G401 (cell line): ENCODE measurements at regions not wholly inside any gene's neighbourhood (a gene's known extent, or its start where the extent isn't known, plus 50 kb on each side); places are given as distances from the start of the nearest gene placed in this dataset.
"Not testable (repeated sequence)": the region's sequence is repeated elsewhere in the genome, so short reads cannot be mapped to it uniquely, and the experiment has no call there.

Source experiments
- DNase-seq: peaks from one replicate; pipeline ENCODE4 v3.0.0-alpha.2; 2015; ENCODE audit warnings: low spot score
- in situ Hi-C: cut with HindIII; loops from 2 replicates; pipeline ENCODE4 v1.10.0; 2016; ENCODE audit warnings: low sequenced_read_pairs, mixed read lengths

DNA sequence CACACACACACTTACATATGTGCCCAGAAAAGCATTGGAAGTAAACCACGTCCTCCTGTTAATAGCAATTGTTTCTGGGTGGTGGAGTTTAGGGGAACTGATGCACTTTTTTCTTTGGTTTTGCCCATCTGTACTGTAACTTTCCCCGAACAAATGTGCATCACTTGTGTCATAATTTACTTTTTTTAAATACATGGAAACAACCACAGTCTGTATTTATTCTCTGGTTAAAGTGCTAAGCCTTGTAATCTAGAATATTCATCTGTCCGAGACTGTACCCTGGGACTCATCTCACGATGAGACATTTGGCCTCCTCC, 61.5 kb upstream of the CD93 start:
- no peak for DNase-seq
- in situ Hi-C loops: no loop called here

DNA sequence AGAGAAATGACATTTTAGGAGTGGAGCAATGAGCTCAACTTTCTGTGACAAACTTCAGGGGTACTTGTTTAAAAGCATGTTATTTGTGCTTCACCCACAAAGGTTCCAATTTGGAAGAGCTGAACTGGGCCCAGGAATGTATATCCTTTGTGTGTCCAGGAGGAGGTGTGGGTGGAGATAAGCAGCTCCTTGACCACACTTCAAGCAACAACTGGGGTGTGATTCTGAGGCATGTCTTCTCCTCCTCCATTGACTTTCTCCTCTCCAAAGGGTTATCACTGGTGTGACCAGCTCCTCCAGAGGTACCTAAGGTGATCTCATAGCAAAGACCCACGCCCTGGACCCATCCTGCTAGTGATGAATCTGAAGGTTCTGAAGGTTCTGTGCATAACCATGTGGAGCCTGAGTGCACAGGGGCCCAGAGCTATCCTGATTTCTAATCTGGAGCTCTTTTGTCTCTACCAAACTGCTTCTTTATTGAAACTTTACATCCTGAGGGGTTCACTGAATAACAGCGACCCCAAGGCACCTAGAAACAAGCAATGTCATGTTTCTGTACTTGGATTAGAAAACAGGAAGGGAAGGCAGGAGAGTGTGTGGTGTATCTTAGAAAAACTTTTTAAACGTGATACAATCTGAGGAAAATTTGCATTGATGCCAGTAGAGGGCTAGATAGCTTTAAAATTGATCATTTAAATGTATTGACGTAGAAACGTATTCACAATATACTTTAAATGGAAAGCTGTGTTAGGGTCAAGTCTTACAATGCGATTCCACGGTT, 60.9 kb upstream of the CD93 start:
- in situ Hi-C loops: no loop called here
- no peak for DNase-seq

GRCh38 chr20:23146181-23146580, 60.1 kb upstream of the CD93 start:
- in situ Hi-C loops: no loop called here
- DNase-seq: no peak

DNA sequence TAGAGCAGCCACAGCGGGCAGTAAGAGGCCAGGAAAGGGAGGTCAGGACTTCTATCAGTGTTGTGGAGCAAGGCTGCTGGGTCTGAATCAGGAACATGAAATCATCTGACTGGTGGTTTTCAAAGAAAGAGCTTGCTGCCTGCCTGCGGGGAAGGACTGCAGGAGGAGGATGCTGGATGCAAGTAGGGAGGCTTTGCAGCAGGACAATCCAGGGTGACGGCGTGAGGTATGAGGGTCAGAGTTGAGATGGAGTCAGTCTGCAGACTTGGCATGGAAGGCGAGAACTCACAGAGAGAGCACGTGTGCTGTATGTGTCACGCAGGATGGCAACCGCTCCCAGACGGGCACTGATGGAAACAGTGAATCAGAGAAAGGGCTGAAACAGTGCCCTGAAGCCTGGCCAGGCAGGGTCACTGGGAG, 59.2 kb upstream of the CD93 start:
- no peak for DNase-seq
- in situ Hi-C loops: no loop called here

DNA sequence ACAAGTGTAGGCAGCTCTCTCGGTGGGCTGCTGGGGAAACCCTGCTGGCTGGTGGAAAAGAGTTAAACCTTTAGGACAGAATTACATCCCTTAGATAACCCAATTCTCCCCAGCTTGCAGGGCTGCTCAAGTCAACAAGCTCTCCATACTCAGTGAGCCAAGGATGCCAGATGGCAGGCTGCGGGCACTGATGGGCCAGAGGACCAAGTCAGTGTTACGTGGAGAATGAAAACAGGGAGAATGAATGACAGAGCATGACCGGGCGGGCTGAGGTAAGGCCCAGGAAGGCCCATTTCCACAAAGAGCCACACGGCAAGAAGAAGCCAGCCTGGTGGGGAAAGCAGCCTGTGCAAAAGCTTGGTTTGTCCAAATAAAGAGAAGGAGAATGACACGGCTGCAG, 58.7 kb upstream of the CD93 start:
- in situ Hi-C loops: no loop called here
- peak; percentile 96 for DNase-seq

DNA sequence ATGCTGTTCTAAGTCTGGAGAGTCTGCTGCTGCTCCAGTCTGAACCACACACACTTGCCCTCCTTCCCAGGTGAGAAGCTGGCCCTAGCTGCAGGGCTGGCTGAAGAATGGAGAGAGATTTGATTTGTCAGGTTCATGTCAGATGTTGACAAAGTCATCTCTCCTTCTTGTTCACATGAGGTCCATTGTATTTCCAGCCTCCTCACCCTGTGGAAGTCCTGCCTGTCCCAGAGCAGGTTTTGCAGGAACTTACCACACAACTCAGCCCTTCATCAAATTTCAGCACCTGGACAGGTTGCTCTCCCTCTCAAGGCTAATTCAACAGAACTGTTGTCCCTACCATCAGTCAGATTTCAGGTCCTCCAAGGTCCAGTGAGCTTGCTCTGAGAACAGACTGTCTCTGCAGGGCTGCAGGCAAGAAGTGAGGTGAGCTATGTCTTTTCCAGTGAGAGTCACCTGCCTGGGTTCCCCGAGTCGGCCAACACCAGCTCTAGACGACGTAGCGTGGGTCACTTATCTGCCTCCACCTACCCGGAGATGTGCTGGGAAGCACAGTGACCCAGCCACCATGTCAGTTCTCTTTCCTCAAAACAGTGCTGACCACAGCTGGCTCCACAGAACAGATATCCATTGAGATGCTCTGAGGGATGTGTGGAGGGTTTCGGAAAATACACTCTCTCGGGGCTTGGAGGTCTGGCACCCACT, 58.0 kb upstream of the CD93 start:
- in situ Hi-C loops: no loop called here

GRCh38 chr20:23143098-23143497, 57.0 kb upstream of the CD93 start:
- no peak for DNase-seq
- in situ Hi-C loops: no loop called here

More for the DNA sequence above, 58.0 kb upstream of the CD93 start:
- DNase-seq: peak; percentile 50

GRCh38 chr20:23142162-23143050, 56.3 kb upstream of the CD93 start:
- DNase-seq: no peak
- in situ Hi-C loops: no loop called here

GRCh38 chr20:23141450-23142161, 55.5 kb upstream of the CD93 start:
- DNase-seq: no peak
- in situ Hi-C loops: no loop called here

- DNase-seq: no peak
- in situ Hi-C loops: no loop called here
These were observed 54.9 kb upstream of the CD93 start for GRCh38 chr20:23140991-23141390.

DNA sequence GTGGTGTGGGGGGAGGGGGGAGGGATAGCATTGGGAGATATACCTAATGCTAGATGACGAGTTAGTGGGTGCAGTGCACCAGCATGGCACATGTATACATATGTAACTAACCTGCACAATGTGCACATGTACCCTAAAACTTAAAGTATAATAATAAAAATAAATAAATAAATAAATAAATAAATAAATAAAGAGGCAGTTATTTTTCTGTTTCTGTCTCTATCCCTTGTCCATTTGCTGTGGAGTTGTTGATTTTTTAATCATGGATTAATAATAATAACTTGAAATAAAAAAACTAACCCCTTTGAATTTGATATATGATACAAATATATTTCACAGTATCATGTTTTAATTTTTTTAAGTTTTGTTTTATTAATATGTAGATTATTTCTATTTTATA, 53.9 kb upstream of the CD93 start:
- in situ Hi-C loops, DNase-seq: not testable (repeated sequence)

DNA sequence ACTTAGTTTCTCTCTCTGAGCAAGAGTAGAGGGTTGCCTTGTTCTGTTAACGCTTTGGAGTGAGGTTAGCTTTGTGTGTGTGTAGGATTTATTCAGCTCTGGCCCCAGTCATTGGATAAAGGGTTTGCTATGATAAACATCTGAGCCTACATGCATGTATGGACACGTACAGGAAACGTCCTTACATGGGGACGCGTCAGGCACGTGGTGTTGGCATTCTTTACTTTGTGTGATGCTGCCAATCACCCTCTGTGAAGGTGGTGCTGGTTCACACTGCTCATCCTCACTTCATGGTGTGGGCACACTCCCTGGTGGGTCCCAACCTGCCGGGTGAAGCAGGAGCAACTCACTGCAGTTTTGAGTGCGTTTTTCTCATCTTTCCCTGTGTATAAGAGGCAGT, 53.4 kb upstream of the CD93 start:
- no peak for DNase-seq
- in situ Hi-C loops: no loop called here

- DNase-seq: no peak
- in situ Hi-C loops: no loop called here
These were observed 52.6 kb upstream of the CD93 start for GRCh38 chr20:23138682-23139081.

GRCh38 chr20:23138226-23138625, 52.1 kb upstream of the CD93 start:
- in situ Hi-C loops: no loop called here
- DNase-seq: no peak

- in situ Hi-C loops: no loop called here
- no peak for DNase-seq
These were observed 51.0 kb upstream of the CD93 start for GRCh38 chr20:23136893-23137745.

DNA sequence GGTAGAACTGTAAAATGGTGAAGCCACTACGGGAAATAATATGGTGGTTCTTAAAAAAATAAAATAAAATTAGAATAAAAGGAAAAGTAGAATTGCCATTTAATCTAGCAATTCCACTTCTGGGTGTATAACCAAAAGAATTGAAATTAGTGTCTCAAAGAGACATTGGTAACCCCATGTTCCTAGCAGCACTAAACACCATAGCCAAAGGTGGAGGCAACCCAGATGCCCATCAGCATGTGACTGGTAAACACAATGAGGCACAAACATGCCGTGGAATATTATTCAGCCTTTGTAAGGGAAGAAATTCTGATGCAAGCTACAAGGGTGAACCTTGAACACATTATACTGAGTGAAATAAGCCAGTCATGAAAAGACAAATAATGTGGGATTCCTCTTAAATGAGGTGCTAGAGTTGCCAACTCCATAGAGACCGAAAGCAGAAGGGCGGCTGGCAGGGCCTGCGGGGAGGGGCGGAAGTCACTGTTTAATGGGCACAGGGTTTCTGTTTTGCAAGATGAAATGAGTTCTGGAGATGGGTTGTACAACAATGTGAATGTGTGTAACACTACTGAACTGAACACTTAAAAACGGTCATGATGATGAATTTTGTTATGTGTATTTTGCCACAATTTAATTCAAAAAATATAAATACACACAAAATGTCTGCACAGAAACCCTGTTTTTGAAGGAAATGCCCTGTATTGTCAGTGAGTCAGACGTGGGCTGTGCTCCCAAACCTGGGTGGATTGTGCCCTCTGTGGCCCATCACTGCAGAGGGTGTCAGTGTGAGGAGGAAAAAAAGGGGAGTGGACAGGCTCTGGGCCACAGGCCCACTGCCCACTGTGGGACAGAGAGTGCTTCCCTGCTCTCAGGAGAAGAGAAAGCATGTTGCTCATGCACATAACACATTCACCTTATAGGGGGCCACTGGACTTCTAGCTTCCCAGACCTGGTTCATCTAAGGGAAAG, 49.6 kb upstream of the CD93 start:
- no peak for DNase-seq
- in situ Hi-C loops: no loop called here
